NCI-H2107 treated with DMSO at 0.1 percent for 48 hours (cell line): ENCODE measurements at regions not wholly inside any gene's neighbourhood (a gene's known extent, or its start where the extent isn't known, plus 50 kb on each side); places are given as distances from the start of the nearest gene placed in this dataset.
"Not testable (repeated sequence)": the region's sequence is repeated elsewhere in the genome, so short reads cannot be mapped to it uniquely, and the experiment has no call there.

Experiments used
- DNase-seq: peaks from one replicate; lab custom pipeline; 2025; ENCODE audit not compliant: unreplicated experiment; lab: John Stamatoyannopoulos, UW

DNA sequence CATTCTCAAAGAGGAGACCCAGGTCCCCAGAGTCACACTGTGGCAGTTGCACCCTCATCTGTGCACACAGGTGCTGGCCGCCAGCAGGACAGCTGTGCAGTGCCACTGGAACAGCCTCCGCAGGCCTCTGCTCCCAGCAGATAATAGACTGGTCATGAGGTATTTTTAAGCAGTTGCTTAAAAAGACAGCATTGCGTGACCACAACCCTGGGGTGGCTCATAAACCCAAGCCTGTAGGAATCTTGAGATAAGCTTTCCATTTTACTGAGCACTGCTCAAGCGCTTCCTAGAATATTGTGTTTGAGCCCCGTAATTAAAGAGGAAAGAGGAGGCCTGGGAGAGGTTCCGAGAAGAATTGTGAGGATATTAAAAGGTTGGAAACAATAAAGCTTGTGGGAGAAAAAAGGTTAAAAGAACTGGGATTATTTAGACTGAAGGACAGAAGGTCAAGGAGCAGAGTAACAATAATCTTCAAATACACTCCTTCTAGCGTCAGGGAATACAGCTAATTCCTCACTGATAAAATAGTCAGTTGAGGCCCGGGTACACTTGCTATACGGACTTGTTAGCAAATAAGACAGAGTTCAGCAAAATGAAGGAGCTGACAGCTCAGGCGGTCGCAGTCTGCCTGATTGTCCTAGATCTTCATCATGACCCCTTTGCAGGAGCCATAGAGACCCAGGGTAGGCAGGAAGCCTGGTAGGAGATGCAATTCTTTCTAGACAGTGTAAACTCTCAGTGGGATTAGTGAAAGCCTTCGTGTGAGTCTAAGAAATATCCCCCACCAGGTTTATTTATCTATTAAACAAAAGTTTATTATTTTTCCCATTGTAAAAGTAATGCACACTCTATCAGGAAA is 86.2 kb upstream of the KIT start:
- no peak for DNase-seq

GRCh38 chr4:54572152-54572542 is 85.6 kb upstream of the KIT start:
- no peak for DNase-seq

GRCh38 chr4:54574500-54574899 is 83.3 kb upstream of the KIT start:
- no peak for DNase-seq

DNA sequence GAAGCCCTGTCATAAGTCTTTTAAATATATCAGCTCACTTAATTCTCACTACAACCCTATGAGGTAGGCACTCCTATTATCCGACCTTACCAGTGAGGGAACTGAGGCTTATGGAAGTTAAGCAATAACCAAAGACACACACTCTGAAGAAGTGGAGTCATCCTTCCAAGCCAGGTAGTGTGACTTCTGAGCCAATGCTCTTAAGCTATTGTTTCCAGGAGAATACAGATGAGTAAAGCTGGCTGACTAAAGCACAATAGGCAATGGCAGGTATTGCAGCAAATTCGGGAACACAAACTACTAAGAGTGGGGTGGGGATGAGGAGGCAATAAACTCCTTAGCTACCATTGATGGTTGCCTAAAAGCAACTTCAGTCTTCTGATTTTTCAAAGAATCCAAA is 81.8 kb upstream of the KIT start:
- no peak for DNase-seq

DNA sequence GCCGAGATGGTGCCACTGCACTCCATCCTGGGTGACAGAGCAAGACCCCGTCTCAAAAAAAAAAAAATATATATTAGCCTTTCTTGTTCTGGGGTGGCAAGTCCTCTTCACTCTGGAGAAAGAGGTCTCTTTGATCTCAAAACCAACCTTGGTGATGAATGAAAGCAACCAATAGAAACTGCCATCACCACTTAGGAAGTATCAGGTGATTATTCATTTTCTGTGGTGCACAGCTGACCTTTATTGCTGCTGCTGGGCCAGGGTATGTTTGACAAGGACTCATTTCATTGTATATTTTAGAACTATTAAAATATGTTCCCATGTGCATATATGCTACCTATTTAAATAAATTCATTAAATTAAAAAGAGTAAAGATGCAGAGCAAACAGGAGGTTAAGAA is 76.0 kb upstream of the KIT start:
- no peak for DNase-seq

GRCh38 chr4:54585321-54586000 is 72.3 kb upstream of the KIT start:
- no peak for DNase-seq

GRCh38 chr4:54586320-54586955 is 71.3 kb upstream of the KIT start:
- no peak for DNase-seq

DNA sequence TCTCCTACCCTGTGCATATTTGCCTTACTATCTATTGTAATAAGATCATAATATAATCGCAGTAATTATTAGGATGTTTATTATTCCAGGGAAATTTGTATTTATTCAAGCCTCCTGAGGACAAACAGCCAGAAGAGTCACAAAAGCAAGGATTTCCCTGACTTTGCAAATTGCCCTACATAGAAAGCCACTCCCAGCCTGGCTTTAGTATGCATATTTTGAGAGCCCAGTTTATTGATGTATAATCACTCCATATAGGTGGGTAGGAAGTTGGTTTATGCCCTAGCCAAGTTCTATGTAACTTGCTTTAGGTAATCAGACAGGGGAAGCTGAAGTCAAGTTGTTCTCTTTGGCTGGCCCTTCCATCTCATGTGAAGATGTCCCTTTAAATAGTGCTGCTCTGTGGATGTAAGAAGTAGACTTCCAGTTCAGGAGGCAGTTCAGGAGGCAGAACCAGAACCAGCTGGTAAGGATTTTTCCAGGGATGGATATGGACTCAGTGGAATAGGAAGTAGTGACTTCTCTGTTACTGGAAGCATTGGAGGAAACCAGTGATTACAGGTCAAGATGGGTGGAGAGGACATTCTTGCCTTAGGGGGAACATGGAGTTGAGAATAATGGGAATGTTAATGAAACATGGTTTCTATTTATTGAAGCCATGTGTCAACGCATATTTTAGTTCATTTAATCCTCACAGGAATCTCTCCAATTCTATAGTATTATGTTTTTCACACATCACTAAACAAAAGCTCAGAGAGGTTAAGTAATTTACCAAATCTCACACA is 70.5 kb upstream of the KIT start:
- DNase-seq: no peak

DNA sequence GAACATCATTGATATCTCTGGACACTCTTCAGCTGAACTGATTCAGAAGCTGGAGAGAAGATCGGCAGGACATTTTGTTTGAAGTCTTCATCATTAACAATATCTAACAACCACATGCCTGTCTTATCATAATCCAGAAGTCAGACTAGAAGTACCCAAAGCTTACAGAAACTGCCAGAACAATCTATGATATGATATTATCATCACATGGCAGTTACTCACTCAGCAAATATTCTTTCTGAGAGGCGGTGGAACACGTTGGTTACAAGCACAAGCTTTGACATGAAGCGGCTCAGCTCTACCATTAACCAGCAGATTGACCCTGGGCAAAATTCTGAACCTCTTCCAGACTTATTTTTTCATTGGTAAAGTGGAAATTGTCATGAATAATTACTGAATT is 69.4 kb upstream of the KIT start:
- DNase-seq: no peak

DNA sequence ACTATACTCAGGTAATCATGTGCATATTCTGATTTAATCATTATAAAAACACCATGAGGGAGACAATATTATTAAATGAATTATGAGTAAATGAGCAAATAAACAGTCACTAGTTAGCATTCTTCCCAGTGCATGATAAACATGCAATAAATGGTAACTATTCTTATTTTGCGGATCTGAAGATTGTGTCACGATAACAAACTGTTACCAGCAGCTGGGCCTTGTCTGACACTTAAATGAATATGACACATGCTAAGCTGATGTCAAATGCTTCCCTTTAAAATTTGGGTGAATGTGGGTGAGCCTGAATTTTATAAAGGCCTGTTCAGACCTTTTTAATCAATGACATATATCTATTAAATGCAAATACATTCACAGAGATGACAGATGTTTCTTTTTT is 68.2 kb upstream of the KIT start:
- DNase-seq: no peak

GRCh38 chr4:54593795-54594322 is 63.9 kb upstream of the KIT start:
- DNase-seq: no peak

DNA sequence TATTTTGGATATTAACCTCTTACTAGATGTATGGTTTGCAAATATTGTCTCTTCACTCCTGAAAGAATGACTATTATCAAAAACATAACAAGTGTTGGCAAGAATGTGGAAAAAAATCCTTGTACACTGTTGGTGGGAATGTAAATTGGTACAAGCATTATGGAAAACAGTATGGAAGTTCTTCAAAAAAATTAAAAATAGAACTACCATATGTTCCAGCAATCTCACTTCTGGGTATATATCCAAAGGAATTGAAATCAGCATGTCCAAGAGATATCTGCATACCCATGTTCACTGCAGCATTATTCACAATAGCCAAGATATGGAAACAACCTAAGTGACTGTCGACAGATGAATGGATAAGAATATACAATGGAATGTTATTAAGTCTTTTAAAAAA is 61.6 kb upstream of the KIT start:
- DNase-seq: no peak

DNA sequence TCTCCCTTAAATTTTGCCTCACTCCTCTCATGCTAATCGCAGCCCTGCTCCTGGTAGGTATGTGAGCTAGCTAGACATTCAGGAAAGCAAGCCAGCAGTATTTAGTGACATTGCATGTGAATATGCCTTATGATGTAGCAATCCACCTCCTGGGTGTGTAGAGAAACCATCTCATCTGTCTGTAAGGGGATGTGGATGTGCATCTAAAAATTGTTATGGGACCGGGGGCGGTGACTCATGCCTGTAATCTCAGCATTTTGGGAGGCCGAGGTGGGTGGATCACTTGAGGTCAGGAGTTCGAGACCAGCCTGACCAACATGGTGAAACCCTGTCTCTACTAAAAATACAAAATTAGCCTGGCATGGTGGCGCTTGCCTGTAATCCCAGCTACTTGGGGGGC is 60.1 kb upstream of the KIT start:
- not testable (repeated sequence) for DNase-seq

GRCh38 chr4:54602175-54602574 is 55.6 kb upstream of the KIT start:
- not testable (repeated sequence) for DNase-seq

DNA sequence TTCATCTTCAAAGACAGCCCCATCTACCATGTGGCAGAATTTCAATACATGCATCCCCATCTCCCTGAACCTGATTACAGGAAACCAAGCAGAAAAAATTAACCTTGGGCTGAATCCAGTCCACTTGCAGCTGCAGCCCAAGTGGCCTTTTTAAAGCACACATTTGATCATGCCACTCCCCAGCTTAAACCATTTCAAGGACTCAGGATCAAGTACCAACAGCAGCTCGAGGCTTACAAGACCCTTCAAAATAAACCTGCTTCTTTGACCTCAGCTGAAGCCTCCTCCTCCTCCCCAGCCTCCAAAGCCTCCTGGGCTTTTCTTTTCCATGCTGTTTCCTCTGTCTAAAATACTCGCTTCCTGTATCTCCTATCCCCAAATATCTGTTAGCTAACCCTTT is 50.7 kb upstream of the KIT start:
- DNase-seq: no peak

DNA sequence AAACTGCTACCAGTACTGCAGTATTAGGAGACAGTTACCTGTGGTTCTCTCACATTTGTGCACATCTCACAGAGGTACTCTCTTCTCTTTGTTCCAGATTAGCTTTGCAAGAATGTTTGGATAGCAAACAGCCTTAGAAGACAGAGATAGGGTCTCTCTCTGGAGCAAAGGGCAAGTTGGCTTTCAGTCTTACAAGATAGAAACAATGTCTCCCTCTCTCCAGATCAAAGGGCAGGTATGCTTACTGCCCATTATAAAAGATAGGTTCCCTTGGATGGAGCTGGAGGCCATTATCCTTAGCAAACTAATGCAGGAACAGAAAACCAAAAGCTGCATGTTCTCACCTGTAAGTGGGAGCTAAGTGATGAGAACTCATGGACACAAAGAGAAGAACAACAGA is 50.2 kb upstream of the KIT start:
- no peak for DNase-seq
